ENCODE measurements at regions not wholly inside any gene's neighbourhood (a gene's known extent, or its start where the extent isn't known, plus 50 kb on each side); places are given as distances from the start of the nearest gene placed in this dataset.
A peak's percentile ranks its signal among the peaks of the same experiment; 100 is the strongest.

GRCh38 chr7:41885078-41885477 is 182.2 kb upstream of the INHBA start:
- Histone ChIP-seq H3K36me3 (replicated peaks; ENCODE audit: control insufficient read depth, insufficient read depth, low read length) (no peaks in the 10 kb centered on the region), H3K4me3 (ENCODE audit: insufficient read depth, low read depth, low read length) (no peak overlapping the region), H3K27me3 (ENCODE audit: control insufficient read depth, insufficient read depth, low read length) (no peaks in the 10 kb centered on the region)
- no peak for DNase-seq

- Histone ChIP-seq H3K27me3 (ENCODE audit: control insufficient read depth, insufficient read depth, low read length) (no peaks in the 10 kb centered on the region), H3K36me3 (replicated peaks; ENCODE audit: control insufficient read depth, insufficient read depth, low read length) (no peaks in the 10 kb centered on the region), H3K4me3 (ENCODE audit: insufficient read depth, low read depth, low read length) (no peak overlapping the region)
- peak; percentile 19 for DNase-seq
Observed at GRCh38 chr7:41882745-41883420, 180.0 kb upstream of the INHBA start.

GRCh38 chr7:41882256-41882655 is 179.4 kb upstream of the INHBA start:
- no peak for DNase-seq
- no peaks in the 10 kb centered on the region for H3K27me3 ChIP-seq (ENCODE audit: control insufficient read depth, insufficient read depth, low read length)
- no peaks in the 10 kb centered on the region for H3K36me3 ChIP-seq (replicated peaks; ENCODE audit: control insufficient read depth, insufficient read depth, low read length)
- no peak overlapping the region for H3K4me3 ChIP-seq (ENCODE audit: insufficient read depth, low read depth, low read length)

GRCh38 chr7:41881331-41882130 is 178.6 kb upstream of the INHBA start:
- no peaks in the 10 kb centered on the region for H3K27me3 ChIP-seq (ENCODE audit: control insufficient read depth, insufficient read depth, low read length)
- DNase-seq, result no peak
- no peaks in the 10 kb centered on the region for H3K36me3 ChIP-seq (replicated peaks; ENCODE audit: control insufficient read depth, insufficient read depth, low read length)
- no peak overlapping the region for H3K4me3 ChIP-seq (ENCODE audit: insufficient read depth, low read depth, low read length)

GRCh38 chr7:41880107-41880506 is 177.2 kb upstream of the INHBA start:
- Histone ChIP-seq H3K36me3 (replicated peaks; ENCODE audit: control insufficient read depth, insufficient read depth, low read length) (no peaks in the 10 kb centered on the region), H3K27me3 (ENCODE audit: control insufficient read depth, insufficient read depth, low read length) (no peaks in the 10 kb centered on the region), H3K4me3 (ENCODE audit: insufficient read depth, low read depth, low read length) (no peak overlapping the region)
- no peak for DNase-seq

GRCh38 chr7:41879403-41879802 is 176.5 kb upstream of the INHBA start:
- no peak for DNase-seq
- Histone ChIP-seq H3K27me3 (ENCODE audit: control insufficient read depth, insufficient read depth, low read length) (no peaks in the 10 kb centered on the region), H3K4me3 (ENCODE audit: insufficient read depth, low read depth, low read length) (no peak overlapping the region), H3K36me3 (replicated peaks; ENCODE audit: control insufficient read depth, insufficient read depth, low read length) (no peaks in the 10 kb centered on the region)

GRCh38 chr7:41878309-41879295 is 175.7 kb upstream of the INHBA start:
- no peak for DNase-seq
- no peaks in the 10 kb centered on the region for H3K36me3 ChIP-seq (replicated peaks; ENCODE audit: control insufficient read depth, insufficient read depth, low read length)
- no peaks in the 10 kb centered on the region for H3K27me3 ChIP-seq (ENCODE audit: control insufficient read depth, insufficient read depth, low read length)
- no peak overlapping the region for H3K4me3 ChIP-seq (ENCODE audit: insufficient read depth, low read depth, low read length)

GRCh38 chr7:41877118-41877517 is 174.2 kb upstream of the INHBA start:
- Histone ChIP-seq H3K36me3 (replicated peaks; ENCODE audit: control insufficient read depth, insufficient read depth, low read length) (no peaks in the 10 kb centered on the region), H3K4me3 (ENCODE audit: insufficient read depth, low read depth, low read length) (no peak overlapping the region), H3K27me3 (ENCODE audit: control insufficient read depth, insufficient read depth, low read length) (no peaks in the 10 kb centered on the region)
- peak; percentile 31 for DNase-seq

GRCh38 chr7:41875513-41875912 is 172.6 kb upstream of the INHBA start:
- no peak overlapping the region for H3K4me3 ChIP-seq (ENCODE audit: insufficient read depth, low read depth, low read length)

GRCh38 chr7:41874201-41874785 is 171.4 kb upstream of the INHBA start:
- H3K36me3 ChIP-seq (replicated peaks; ENCODE audit: control insufficient read depth, insufficient read depth, low read length), result no peaks in the 10 kb centered on the region
- DNase-seq, result no peak
- no peak overlapping the region for H3K4me3 ChIP-seq (ENCODE audit: insufficient read depth, low read depth, low read length)
- no peaks in the 10 kb centered on the region for H3K27me3 ChIP-seq (ENCODE audit: control insufficient read depth, insufficient read depth, low read length)

More at GRCh38 chr7:41875513-41875912, 172.6 kb upstream of the INHBA start:
- DNase-seq, result no peak
- Histone ChIP-seq H3K36me3 (replicated peaks; ENCODE audit: control insufficient read depth, insufficient read depth, low read length) (no peaks in the 10 kb centered on the region), H3K27me3 (ENCODE audit: control insufficient read depth, insufficient read depth, low read length) (no peaks in the 10 kb centered on the region)

- Histone ChIP-seq H3K36me3 (replicated peaks; ENCODE audit: control insufficient read depth, insufficient read depth, low read length) (no peaks in the 10 kb centered on the region), H3K4me3 (ENCODE audit: insufficient read depth, low read depth, low read length) (no peak overlapping the region), H3K27me3 (ENCODE audit: control insufficient read depth, insufficient read depth, low read length) (no peaks in the 10 kb centered on the region)
- no peak for DNase-seq
Observed at GRCh38 chr7:41873741-41874140, 170.9 kb upstream of the INHBA start.

- Histone ChIP-seq H3K36me3 (replicated peaks; ENCODE audit: control insufficient read depth, insufficient read depth, low read length) (no peaks in the 10 kb centered on the region), H3K27me3 (ENCODE audit: control insufficient read depth, insufficient read depth, low read length) (no peaks in the 10 kb centered on the region), H3K4me3 (ENCODE audit: insufficient read depth, low read depth, low read length) (no peak overlapping the region)
- DNase-seq, result no peak
Observed at GRCh38 chr7:41872966-41873365, 170.1 kb upstream of the INHBA start.

- Histone ChIP-seq H3K36me3 (replicated peaks; ENCODE audit: control insufficient read depth, insufficient read depth, low read length) (no peaks in the 10 kb centered on the region), H3K27me3 (ENCODE audit: control insufficient read depth, insufficient read depth, low read length) (no peaks in the 10 kb centered on the region), H3K4me3 (ENCODE audit: insufficient read depth, low read depth, low read length) (no peak overlapping the region)
- DNase-seq, result no peak
Observed at GRCh38 chr7:41870461-41871138, 167.7 kb upstream of the INHBA start.

- Histone ChIP-seq H3K36me3 (replicated peaks; ENCODE audit: control insufficient read depth, insufficient read depth, low read length) (no peaks in the 10 kb centered on the region), H3K4me3 (ENCODE audit: insufficient read depth, low read depth, low read length) (no peak overlapping the region), H3K27me3 (ENCODE audit: control insufficient read depth, insufficient read depth, low read length) (no peaks in the 10 kb centered on the region)
- no peak for DNase-seq
Observed at GRCh38 chr7:41869997-41870396, 167.1 kb upstream of the INHBA start.
